Fibroblast of upper back skin (primary cell): ENCODE measurements at regions not wholly inside any gene's neighbourhood (a gene's known extent, or its start where the extent isn't known, plus 50 kb on each side); places are given as distances from the start of the nearest gene placed in this dataset.
"Not testable (repeated sequence)": the region's sequence is repeated elsewhere in the genome, so short reads cannot be mapped to it uniquely, and the experiment has no call there.

Experiments
- DNase-seq: peaks from one replicate; pipeline ENCODE4 v3.0.0-alpha.2; 2013

- DNase-seq = not testable (repeated sequence)
These were observed 2226.0 kb upstream of the DEFB115 start for GRCh38 chr20:29031262-29031982.

GRCh38 chr20:29044239-29044638 lies 2213.2 kb upstream of the DEFB115 start:
- not testable (repeated sequence) for DNase-seq

- DNase-seq = not testable (repeated sequence)
These were observed 2207.4 kb upstream of the DEFB115 start for GRCh38 chr20:29050008-29050606.

- not testable (repeated sequence) for DNase-seq
These were observed 2199.5 kb upstream of the DEFB115 start for GRCh38 chr20:29057866-29058484.

- DNase-seq = not testable (repeated sequence)
These were observed 2195.0 kb upstream of the DEFB115 start for GRCh38 chr20:29062451-29062850.

GRCh38 chr20:29066341-29066740 lies 2191.1 kb upstream of the DEFB115 start:
- DNase-seq = not testable (repeated sequence)

GRCh38 chr20:29073640-29074039 lies 2183.8 kb upstream of the DEFB115 start:
- not testable (repeated sequence) for DNase-seq

- peak; percentile 72 for DNase-seq
These were observed 2177.4 kb upstream of the DEFB115 start for GRCh38 chr20:29079769-29080690.

- not testable (repeated sequence) for DNase-seq
These were observed 2175.8 kb upstream of the DEFB115 start for GRCh38 chr20:29081712-29082111.

GRCh38 chr20:29085625-29086024 lies 2171.8 kb upstream of the DEFB115 start:
- no peak for DNase-seq

GRCh38 chr20:29086145-29086718 lies 2171.2 kb upstream of the DEFB115 start:
- DNase-seq = not testable (repeated sequence)

GRCh38 chr20:29086938-29087337 lies 2170.5 kb upstream of the DEFB115 start:
- no peak for DNase-seq

- not testable (repeated sequence) for DNase-seq
These were observed 2169.6 kb upstream of the DEFB115 start for GRCh38 chr20:29087887-29088286.

- DNase-seq = not testable (repeated sequence)
These were observed 2169.0 kb upstream of the DEFB115 start for GRCh38 chr20:29088472-29088871.

- DNase-seq = not testable (repeated sequence)
These were observed 2168.1 kb upstream of the DEFB115 start for GRCh38 chr20:29089409-29089808.

GRCh38 chr20:29093958-29094357 lies 2163.5 kb upstream of the DEFB115 start:
- not testable (repeated sequence) for DNase-seq

- DNase-seq = not testable (repeated sequence)
These were observed 2160.8 kb upstream of the DEFB115 start for GRCh38 chr20:29096695-29097094.

- not testable (repeated sequence) for DNase-seq
These were observed 2149.6 kb upstream of the DEFB115 start for GRCh38 chr20:29107884-29108283.

GRCh38 chr20:29109386-29109785 lies 2148.1 kb upstream of the DEFB115 start:
- not testable (repeated sequence) for DNase-seq

GRCh38 chr20:29115097-29115496 lies 2142.4 kb upstream of the DEFB115 start:
- DNase-seq = not testable (repeated sequence)

- DNase-seq = no peak
These were observed 2138.3 kb upstream of the DEFB115 start for GRCh38 chr20:29119141-29119540.

GRCh38 chr20:29119684-29120083 lies 2137.8 kb upstream of the DEFB115 start:
- not testable (repeated sequence) for DNase-seq
